ENCODE measurements at regions not wholly inside any gene's neighbourhood (a gene's known extent, or its start where the extent isn't known, plus 50 kb on each side); places are given as distances from the start of the nearest gene placed in this dataset.

DNA sequence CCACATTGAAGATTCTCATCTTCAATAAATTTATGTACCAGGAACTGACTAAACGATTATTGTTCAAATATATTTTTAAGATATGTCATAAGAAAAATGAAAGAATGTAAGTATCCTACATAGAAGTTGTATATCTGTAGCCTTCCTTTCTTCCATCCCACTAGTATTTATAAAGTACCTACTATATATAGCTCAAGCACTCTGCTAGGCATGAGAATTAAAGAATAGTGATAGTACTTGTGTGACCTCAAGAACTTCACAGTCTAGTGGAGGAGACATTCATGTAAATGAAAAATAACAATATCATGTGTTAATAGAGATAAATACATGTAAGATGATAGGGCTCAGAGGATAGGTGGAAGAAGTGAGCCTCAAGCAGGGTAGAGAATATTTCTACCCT, 201.0 kb upstream of the HMHB1 start (continued):
- no peak for TF ChIP-seq RXRA (IDR thresholded peaks at IDR 0.05; ENCODE audit: insufficient read depth, low read depth, low read length)
